HG03457 (cell line): ENCODE measurements at regions not wholly inside any gene's neighbourhood (a gene's known extent, or its start where the extent isn't known, plus 50 kb on each side); places are given as distances from the start of the nearest gene placed in this dataset.
"Not testable (repeated sequence)": the region's sequence is repeated elsewhere in the genome, so short reads cannot be mapped to it uniquely, and the experiment has no call there.

ENCODE experiments used
- ATAC-seq: cut with Tn5 transposase; IDR thresholded peaks from one replicate; pipeline ENCODE4 v1.9.1; 2021; ENCODE audit warnings: moderate number of reproducible peaks; ENCODE audit not compliant: unreplicated experiment

- ATAC-seq = no peak
Observed at GRCh38 chr11:19628018-19628417, 84.6 kb upstream of the NAV2 start.

- no peak for ATAC-seq
Observed at GRCh38 chr11:19627566-19627965, 85.1 kb upstream of the NAV2 start.

GRCh38 chr11:19625438-19625837 is 87.2 kb upstream of the NAV2 start:
- no peak for ATAC-seq

- ATAC-seq = no peak
Observed at GRCh38 chr11:19617696-19618523, 94.7 kb upstream of the NAV2 start.

GRCh38 chr11:19615341-19616183 is 97.1 kb upstream of the NAV2 start:
- ATAC-seq = no peak

- no peak for ATAC-seq
Observed at GRCh38 chr11:19614370-19614940, 98.2 kb upstream of the NAV2 start.

GRCh38 chr11:19612025-19612424 is 100.6 kb upstream of the NAV2 start:
- ATAC-seq = not testable (repeated sequence)

GRCh38 chr11:19607656-19608360 is 104.8 kb upstream of the NAV2 start:
- ATAC-seq = no peak

- ATAC-seq = no peak
Observed at GRCh38 chr11:19606856-19607655, 105.6 kb upstream of the NAV2 start.

GRCh38 chr11:19605520-19606371 is 106.9 kb upstream of the NAV2 start:
- no peak for ATAC-seq

- no peak for ATAC-seq
Observed at GRCh38 chr11:19604679-19605375, 107.8 kb upstream of the NAV2 start.

GRCh38 chr11:19603771-19604170 is 108.9 kb upstream of the NAV2 start:
- no peak for ATAC-seq

GRCh38 chr11:19602891-19603290 is 109.7 kb upstream of the NAV2 start:
- no peak for ATAC-seq

GRCh38 chr11:19602406-19602805 is 110.2 kb upstream of the NAV2 start:
- no peak for ATAC-seq

- ATAC-seq = no peak
Observed at GRCh38 chr11:19601235-19601634, 111.4 kb upstream of the NAV2 start.

GRCh38 chr11:19599681-19600080 is 113.0 kb upstream of the NAV2 start:
- no peak for ATAC-seq

- ATAC-seq = no peak
Observed at GRCh38 chr11:19598876-19599486, 113.7 kb upstream of the NAV2 start.

- no peak for ATAC-seq
Observed at GRCh38 chr11:19598456-19598855, 114.2 kb upstream of the NAV2 start.
